ENCODE measurements at regions not wholly inside any gene's neighbourhood (a gene's known extent, or its start where the extent isn't known, plus 50 kb on each side); places are given as distances from the start of the nearest gene placed in this dataset.

- no peak for DNase-seq (ENCODE audit: low read depth)
- no peak for TF ChIP-seq CTCF (conservative IDR thresholded peaks at IDR 0.05; ENCODE audit: low read depth, low read length)
- no peak overlapping the region for H3K4me3 ChIP-seq (ENCODE audit: low read length)
Measured at GRCh38 chr2:39930175-39930917, 151.3 kb upstream of the THUMPD2 start.

- TF ChIP-seq CTCF (conservative IDR thresholded peaks at IDR 0.05; ENCODE audit: low read depth, low read length) = no peak
- H3K4me3 ChIP-seq (ENCODE audit: low read length) = no peak overlapping the region
- no peak for DNase-seq (ENCODE audit: low read depth)
Measured at GRCh38 chr2:39929531-39929930, 150.5 kb upstream of the THUMPD2 start.

DNA sequence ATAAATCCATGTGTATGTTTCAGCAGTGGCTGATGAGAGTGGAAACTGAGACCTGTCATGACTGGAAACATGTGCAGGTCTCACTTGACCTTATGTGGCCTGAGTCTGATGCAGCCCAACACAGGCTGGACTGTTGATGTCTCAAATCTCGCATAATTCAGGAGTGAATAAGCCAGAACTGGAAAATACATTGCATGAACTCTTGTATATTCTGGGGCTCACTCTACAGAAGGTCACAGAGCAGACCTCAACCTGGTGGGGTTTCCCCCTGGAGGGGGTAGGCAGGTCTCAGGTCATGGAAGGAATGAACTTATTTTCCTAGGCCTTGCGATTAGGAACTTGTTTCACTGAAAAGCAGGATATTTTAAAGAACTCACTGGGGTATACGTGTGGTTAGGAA, 146.3 kb upstream of the THUMPD2 start:
- no peak overlapping the region for H3K4me3 ChIP-seq (ENCODE audit: low read length)
- no peak for DNase-seq (ENCODE audit: low read depth)
- TF ChIP-seq CTCF (conservative IDR thresholded peaks at IDR 0.05; ENCODE audit: low read depth, low read length) = no peak

- no peak for TF ChIP-seq CTCF (conservative IDR thresholded peaks at IDR 0.05; ENCODE audit: low read depth, low read length)
- DNase-seq (ENCODE audit: low read depth) = no peak
- no peak overlapping the region for H3K4me3 ChIP-seq (ENCODE audit: low read length)
Measured at GRCh38 chr2:39923455-39923854, 144.4 kb upstream of the THUMPD2 start.

DNA sequence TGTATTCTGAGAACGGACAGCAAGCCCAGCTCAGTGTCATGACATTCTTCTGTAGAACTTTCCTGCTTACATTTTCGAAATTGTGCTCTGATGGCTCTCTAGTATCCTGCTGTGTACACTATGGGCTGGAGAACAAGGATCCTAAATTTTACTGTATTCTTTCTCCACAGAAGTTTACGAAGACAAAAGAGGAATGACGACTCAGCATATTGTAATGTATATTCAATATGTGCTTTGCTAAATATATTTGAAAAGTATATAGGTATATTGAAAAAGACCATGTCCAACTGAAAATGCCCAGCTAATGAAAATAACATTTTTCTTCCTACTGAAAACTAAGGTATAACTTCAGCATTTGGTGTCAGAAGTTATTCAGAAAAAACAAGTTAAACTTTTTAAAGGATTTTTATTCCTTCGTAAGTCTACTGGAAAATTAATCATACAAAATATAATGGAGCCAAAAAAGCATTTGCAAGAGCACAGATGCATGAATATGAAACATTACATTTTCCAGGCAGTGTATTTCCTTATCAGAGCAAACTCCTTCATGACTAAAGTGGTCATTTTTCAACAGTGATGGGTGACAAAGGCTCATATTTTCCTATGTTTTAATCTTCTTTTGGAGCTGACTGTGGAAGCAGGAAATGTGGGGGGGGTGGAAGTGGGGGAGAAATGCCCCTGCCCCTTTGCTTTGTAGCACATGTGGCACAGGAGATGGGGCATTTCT, 143.8 kb upstream of the THUMPD2 start:
- no peak for TF ChIP-seq CTCF (conservative IDR thresholded peaks at IDR 0.05; ENCODE audit: low read depth, low read length)
- DNase-seq (ENCODE audit: low read depth) = no peak
- no peak overlapping the region for H3K4me3 ChIP-seq (ENCODE audit: low read length)

GRCh38 chr2:39920307-39920801, 141.3 kb upstream of the THUMPD2 start:
- TF ChIP-seq CTCF (conservative IDR thresholded peaks at IDR 0.05; ENCODE audit: low read depth, low read length) = no peak
- DNase-seq (ENCODE audit: low read depth) = no peak
- H3K4me3 ChIP-seq (ENCODE audit: low read length) = no peak overlapping the region

Measured in retinal pigment epithelial cell (primary cell).